ENCODE measurements at regions not wholly inside any gene's neighbourhood (a gene's known extent, or its start where the extent isn't known, plus 50 kb on each side); places are given as distances from the start of the nearest gene placed in this dataset.

GRCh38 chr13:58531614-58532013, 900.1 kb downstream of the PCDH17 start:
- TF ChIP-seq, protein P1, sequence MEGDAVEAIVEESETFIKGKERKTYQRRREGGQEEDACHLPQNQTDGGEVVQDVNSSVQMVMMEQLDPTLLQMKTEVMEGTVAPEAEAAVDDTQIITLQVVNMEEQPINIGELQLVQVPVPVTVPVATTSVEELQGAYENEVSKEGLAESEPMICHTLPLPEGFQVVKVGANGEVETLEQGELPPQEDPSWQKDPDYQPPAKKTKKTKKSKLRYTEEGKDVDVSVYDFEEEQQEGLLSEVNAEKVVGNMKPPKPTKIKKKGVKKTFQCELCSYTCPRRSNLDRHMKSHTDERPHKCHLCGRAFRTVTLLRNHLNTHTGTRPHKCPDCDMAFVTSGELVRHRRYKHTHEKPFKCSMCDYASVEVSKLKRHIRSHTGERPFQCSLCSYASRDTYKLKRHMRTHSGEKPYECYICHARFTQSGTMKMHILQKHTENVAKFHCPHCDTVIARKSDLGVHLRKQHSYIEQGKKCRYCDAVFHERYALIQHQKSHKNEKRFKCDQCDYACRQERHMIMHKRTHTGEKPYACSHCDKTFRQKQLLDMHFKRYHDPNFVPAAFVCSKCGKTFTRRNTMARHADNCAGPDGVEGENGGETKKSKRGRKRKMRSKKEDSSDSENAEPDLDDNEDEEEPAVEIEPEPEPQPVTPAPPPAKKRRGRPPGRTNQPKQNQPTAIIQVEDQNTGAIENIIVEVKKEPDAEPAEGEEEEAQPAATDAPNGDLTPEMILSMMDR (conservative IDR thresholded peaks at IDR 0.05): no peak
- Mint-ChIP-seq H3K36me3 (ENCODE audit: insufficient read depth in 1 of 3, low read depth in 3 of 3) (peaks cover 0 to 6% (median 0%) of the 10 kb centered on the region in 3 experiments; a peak in 2 of 7 replicates), H3K4me1 (no peaks in the 10 kb centered on the region), H3K27me3 (ENCODE audit: low read depth) (no peaks in the 10 kb centered on the region), H3K9me3 (peaks cover 4 to 8% of the 10 kb centered on the region in 2 experiments; a peak in 4 of 5 replicates), H3K27ac (peak overlapping the region in 1 of 3 experiments; percentile 83; a peak in 1 of 7 replicates), H3K4me3 (no peak overlapping the region)
- Histone ChIP-seq H2AFZ (ENCODE audit: low read length) (no peak overlapping the region), H3K14ac (ENCODE audit: insufficient read depth, low read length) (no peak overlapping the region), H2BK12ac (ENCODE audit: insufficient read length, low read depth, low read length) (no peak overlapping the region), H3K4ac (ENCODE audit: low read depth, low read length) (no peak overlapping the region), H2BK20ac (ENCODE audit: low read depth, low read length, poor library complexity, severe bottlenecking) (no peak overlapping the region), H3T11ph (ENCODE audit: low read length) (no peak overlapping the region), H3K9me3 (ENCODE audit: control insufficient read depth, low read depth, low read length) (no peaks in the 10 kb centered on the region), H3K9ac (ENCODE audit: extremely low read depth, insufficient read length, low read length) (no peak overlapping the region), H4K91ac (ENCODE audit: insufficient read length, low read depth, low read length) (no peak overlapping the region), H3K79me2 (ENCODE audit: insufficient read depth, low read length) (no peaks in the 10 kb centered on the region), H3K4me1 (ENCODE audit: insufficient read depth, low read length) (no peaks in the 10 kb centered on the region), H4K5ac (ENCODE audit: insufficient read length, low read depth, low read length) (no peak overlapping the region), H3K79me1 (ENCODE audit: insufficient read depth, low read depth, low read length, poor library complexity, severe bottlenecking) (no peaks in the 10 kb centered on the region), H3K4me2 (ENCODE audit: insufficient read depth, insufficient read length, low read length) (no peak overlapping the region), H3K23me2 (ENCODE audit: insufficient read length, low read depth, low read length, poor library complexity, severe bottlenecking) (no peaks in the 10 kb centered on the region), H3K23ac (ENCODE audit: insufficient read length, low read depth, low read length) (no peak overlapping the region), H4K20me1 (ENCODE audit: control insufficient read depth, insufficient read depth, insufficient read length) (no peaks in the 10 kb centered on the region), H2BK5ac (ENCODE audit: insufficient read length, low read length) (no peak overlapping the region), H2BK15ac (ENCODE audit: low read depth, low read length) (no peak overlapping the region), H3K18ac (ENCODE audit: insufficient read length, low read depth, low read length) (no peak overlapping the region), H3K27ac (ENCODE audit: insufficient read length, low read depth, low read length) (no peak overlapping the region), H4K8ac (replicated peaks; ENCODE audit: insufficient read length, low read depth, low read length) (no peak overlapping the region), H2BK120ac (ENCODE audit: low read depth, low read length, poor library complexity, severe bottlenecking) (no peak overlapping the region), H3K27me3 (ENCODE audit: insufficient read depth, low read length) (no peaks in the 10 kb centered on the region), H2AK5ac (ENCODE audit: insufficient read length, low read length) (no peak overlapping the region), H3K56ac (ENCODE audit: insufficient read length, low read depth, low read length) (no peak overlapping the region)
- WGBS (ENCODE audit: extremely low coverage, insufficient read length, low lambda C conversion rate): no CpG with 5 or more reads among the region's 4 CpGs
- no peak for DNase-seq
